ENCODE measurements at regions not wholly inside any gene's neighbourhood (a gene's known extent, or its start where the extent isn't known, plus 50 kb on each side); places are given as distances from the start of the nearest gene placed in this dataset.

- ATAC-seq (ENCODE audit: poor library complexity) (no peak), DNase-seq (no peak)
- no peaks in the 10 kb centered on the region for H3K4me1 Mint-ChIP-seq (ENCODE audit: low read depth)
- Histone ChIP-seq H3K27me3 (ENCODE audit: control insufficient read depth in 1 of 2, insufficient read depth in 2 of 2, low read length in 2 of 2) (no peaks in the 10 kb centered on the region), H3K9me3 (ENCODE audit: control insufficient read depth in 1 of 2, insufficient read depth in 1 of 2, low read length in 2 of 2) (peaks cover 0 to 11% of the 10 kb centered on the region in 2 experiments), H3K36me3 (ENCODE audit: insufficient read depth, low read length) (no peaks in the 10 kb centered on the region), H3K4me3 (ENCODE audit: low read length) (no peak overlapping the region), H3K4me1 (ENCODE audit: insufficient read depth, low read length) (no peaks in the 10 kb centered on the region), H3K27ac (ENCODE audit: low read depth in 1 of 2, low read length in 2 of 2) (no peak overlapping the region)
- H3K27ac Mint-ChIP-seq: no peak overlapping the region
- peaks cover 19% of the 10 kb centered on the region for H3K9me3 Mint-ChIP-seq
- intact Hi-C loops (cut with DNase I, micrococcal nuclease): loop anchor here in 1 of 2 experiments (10.0 kb wide), 2 partner anchors 666 to 1866 kb away; partner anchors contain the start of genes HTR2A and MED4
- ChIA-PET POLR2A (no interaction called here), CTCF (interaction anchor here (1.2 kb wide), 1 partner anchor 166 kb away, joined by 3 read pairs; no protein-coding TSS in a partner anchor)
- peaks cover 4% of the 10 kb centered on the region for H3K27me3 Mint-ChIP-seq
- H3K36me3 Mint-ChIP-seq (ENCODE audit: low read depth): no peaks in the 10 kb centered on the region
- TF ChIP-seq CTCF (IDR thresholded peaks at IDR 0.05): no peak
- no peak overlapping the region for H3K4me3 Mint-ChIP-seq
These were observed 107.5 kb downstream of the CYSLTR2 start for GRCh38 chr13:48761256-48761655.

- intact Hi-C loops (cut with DNase I, micrococcal nuclease): loop anchor here (1.0 to 10.0 kb wide), 6 partner anchors 126 to 1877 kb away; partner anchors contain the start of genes HTR2A (in 1 of the 2) and MED4 (in 1 of the 2)
- peaks cover 6% of the 10 kb centered on the region for H3K27me3 Mint-ChIP-seq
- peaks cover 0 to 7% of the 10 kb centered on the region in 2 experiments for H3K9me3 ChIP-seq (ENCODE audit: control insufficient read depth in 1 of 2, insufficient read depth in 1 of 2, low read length in 2 of 2)
- CTCF ChIA-PET: interaction anchor here (0.5 to 2.0 kb wide), 31 partner anchors 12 to 732 kb away, joined by 3 to 21 read pairs (median 4); partner anchors contain the start of genes CYSLTR2, MED4 and NUDT15
- no peaks in the 10 kb centered on the region for H3K36me3 ChIP-seq (ENCODE audit: insufficient read depth, low read length)
- H3K4me1 Mint-ChIP-seq (ENCODE audit: low read depth): no peaks in the 10 kb centered on the region
- no peak overlapping the region for H3K27ac Mint-ChIP-seq
- H3K4me3 ChIP-seq (ENCODE audit: low read length): no peak overlapping the region
- no peaks in the 10 kb centered on the region for H3K4me1 ChIP-seq (ENCODE audit: insufficient read depth, low read length)
- H3K4me3 Mint-ChIP-seq: no peak overlapping the region
- POLR2A ChIA-PET: interaction anchor here (0.6 to 1.1 kb wide), 4 partner anchors 21 to 731 kb away, joined by 3 read pairs; partner anchors contain the start of gene NUDT15
- no peaks in the 10 kb centered on the region for H3K36me3 Mint-ChIP-seq (ENCODE audit: low read depth)
- DNase-seq: peak; percentile 46 to 91 (median 78)
- no peaks in the 10 kb centered on the region for H3K27me3 ChIP-seq (ENCODE audit: control insufficient read depth in 1 of 2, insufficient read depth in 2 of 2, low read length in 2 of 2)
- TF ChIP-seq CTCF (IDR thresholded peaks at IDR 0.05): peak; percentile 100
- peak; percentile 100 for ATAC-seq (ENCODE audit: poor library complexity)
- peaks cover 13% of the 10 kb centered on the region for H3K9me3 Mint-ChIP-seq
- H3K27ac ChIP-seq (ENCODE audit: low read depth in 1 of 2, low read length in 2 of 2): no peak overlapping the region
These were observed 115.5 kb downstream of the CYSLTR2 start for GRCh38 chr13:48769107-48769704.

- Histone ChIP-seq H3K27ac (ENCODE audit: low read depth in 1 of 2, low read length in 2 of 2) (no peak overlapping the region), H3K4me3 (ENCODE audit: low read length) (no peak overlapping the region), H3K27me3 (ENCODE audit: control insufficient read depth in 1 of 2, insufficient read depth in 2 of 2, low read length in 2 of 2) (no peaks in the 10 kb centered on the region), H3K9me3 (ENCODE audit: control insufficient read depth in 1 of 2, insufficient read depth in 1 of 2, low read length in 2 of 2) (peaks cover 0 to 3% of the 10 kb centered on the region in 2 experiments), H3K4me1 (ENCODE audit: insufficient read depth, low read length) (no peaks in the 10 kb centered on the region), H3K36me3 (ENCODE audit: insufficient read depth, low read length) (no peaks in the 10 kb centered on the region)
- ATAC-seq (ENCODE audit: poor library complexity) (no peak), DNase-seq (no peak)
- ChIA-PET CTCF (no interaction called here), POLR2A (no interaction called here)
- intact Hi-C loops (cut with DNase I, micrococcal nuclease): loop anchor here in 1 of 2 experiments (10.0 kb wide), 2 partner anchors 646 to 1936 kb away; no protein-coding TSS in a partner anchor
- Mint-ChIP-seq H3K27me3 (peaks cover 12% of the 10 kb centered on the region), H3K4me3 (no peak overlapping the region), H3K36me3 (ENCODE audit: low read depth) (no peaks in the 10 kb centered on the region), H3K27ac (no peak overlapping the region), H3K4me1 (ENCODE audit: low read depth) (no peaks in the 10 kb centered on the region), H3K9me3 (peaks cover 8% of the 10 kb centered on the region)
- TF ChIP-seq CTCF (IDR thresholded peaks at IDR 0.05): no peak
These were observed 116.6 kb downstream of the CYSLTR2 start for GRCh38 chr13:48770372-48770771.

All from CD4-positive, alpha-beta T cell (primary cell).